ENCODE measurements at regions not wholly inside any gene's neighbourhood (a gene's known extent, or its start where the extent isn't known, plus 50 kb on each side); places are given as distances from the start of the nearest gene placed in this dataset.

DNA sequence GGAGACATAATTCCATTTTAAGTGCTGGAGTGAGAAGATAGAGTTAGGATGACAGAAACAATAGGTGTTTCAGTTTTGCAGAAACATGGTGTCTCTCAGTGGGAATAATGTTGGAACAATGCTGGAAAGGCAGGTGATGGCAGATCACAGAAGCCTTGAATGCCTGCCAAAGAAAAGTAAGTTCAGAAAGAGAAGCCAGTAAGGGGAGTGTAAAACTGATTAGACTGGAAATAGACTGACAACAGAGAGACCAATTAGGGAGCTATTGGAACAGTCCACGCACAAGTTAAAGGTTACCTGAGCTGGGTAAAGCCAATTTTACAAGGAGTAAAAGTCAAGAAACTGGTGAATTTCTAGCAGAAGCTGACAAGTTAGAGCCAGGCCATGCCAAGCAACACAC is 142.9 kb downstream of the TFAP2A start:
- H3K27me3 ChIP-seq (ENCODE audit: insufficient read depth, poor library complexity, severe bottlenecking): no peaks in the 10 kb centered on the region
- H3K4me1 ChIP-seq (ENCODE audit: insufficient read depth, poor library complexity, severe bottlenecking): peaks cover 15% of the 10 kb centered on the region
- no peak overlapping the region for H3K27ac ChIP-seq (ENCODE audit: poor library complexity, severe bottlenecking)
- ATAC-seq (ENCODE audit: low read depth) (no peak), DNase-seq (ENCODE audit: low spot score) (no peak)
- H3K36me3 ChIP-seq (ENCODE audit: low read depth): no peaks in the 10 kb centered on the region
- H3K9me3 ChIP-seq (ENCODE audit: severe bottlenecking): no peaks in the 10 kb centered on the region
- H3K4me3 ChIP-seq (ENCODE audit: severe bottlenecking): no peak overlapping the region
- TF ChIP-seq CTCF (IDR thresholded peaks at IDR 0.05; ENCODE audit: poor library complexity, severe bottlenecking): no peak

DNA sequence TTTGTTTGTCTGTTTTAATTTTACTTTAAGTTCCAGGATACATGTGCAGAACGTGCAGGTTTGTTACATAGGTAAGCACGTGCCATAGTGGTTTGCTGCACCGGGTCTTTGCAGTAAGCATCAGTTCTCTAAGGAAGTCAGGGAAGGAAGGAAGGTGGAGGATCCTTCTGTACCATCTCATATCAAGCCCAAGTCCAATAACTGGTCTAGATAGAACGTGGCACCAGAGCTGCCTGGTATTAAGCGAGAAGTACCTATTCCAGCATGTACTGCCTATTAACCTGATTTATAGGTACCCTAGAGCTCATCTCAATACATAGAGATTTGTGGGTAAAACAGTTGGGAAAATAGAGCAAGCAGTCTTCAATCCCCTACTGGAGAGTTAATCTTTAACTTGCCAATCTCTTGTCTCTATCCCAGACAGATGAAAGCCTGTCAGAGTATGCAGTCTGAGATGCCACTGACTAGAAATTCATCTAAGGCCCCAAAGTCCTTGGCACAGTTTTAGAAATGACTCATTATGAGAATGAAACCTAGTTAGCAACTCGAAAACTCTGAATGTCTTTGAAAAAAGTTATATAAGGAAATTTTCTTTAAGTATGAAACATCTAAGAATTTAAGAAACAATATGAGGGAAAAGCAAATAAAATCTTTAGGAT is 144.9 kb downstream of the TFAP2A start:
- H3K4me1 ChIP-seq (ENCODE audit: insufficient read depth, poor library complexity, severe bottlenecking): peaks cover 7% of the 10 kb centered on the region
- H3K27ac ChIP-seq (ENCODE audit: poor library complexity, severe bottlenecking): no peak overlapping the region
- H3K9me3 ChIP-seq (ENCODE audit: severe bottlenecking): peaks cover 3% of the 10 kb centered on the region
- no peak for DNase-seq (ENCODE audit: low spot score)
- no peak for TF ChIP-seq CTCF (IDR thresholded peaks at IDR 0.05; ENCODE audit: poor library complexity, severe bottlenecking)
- no peak overlapping the region for H3K4me3 ChIP-seq (ENCODE audit: severe bottlenecking)
- peak; percentile 52; the same call in 2 of the 3 replicates for ATAC-seq (ENCODE audit: low read depth)
- no peaks in the 10 kb centered on the region for H3K27me3 ChIP-seq (ENCODE audit: insufficient read depth, poor library complexity, severe bottlenecking)
- no peaks in the 10 kb centered on the region for H3K36me3 ChIP-seq (ENCODE audit: low read depth)

GRCh38 chr6:10268611-10269310 is 146.1 kb downstream of the TFAP2A start:
- Histone ChIP-seq H3K4me3 (ENCODE audit: severe bottlenecking) (no peak overlapping the region), H3K27ac (ENCODE audit: poor library complexity, severe bottlenecking) (no peak overlapping the region), H3K36me3 (ENCODE audit: low read depth) (no peaks in the 10 kb centered on the region)

DNA sequence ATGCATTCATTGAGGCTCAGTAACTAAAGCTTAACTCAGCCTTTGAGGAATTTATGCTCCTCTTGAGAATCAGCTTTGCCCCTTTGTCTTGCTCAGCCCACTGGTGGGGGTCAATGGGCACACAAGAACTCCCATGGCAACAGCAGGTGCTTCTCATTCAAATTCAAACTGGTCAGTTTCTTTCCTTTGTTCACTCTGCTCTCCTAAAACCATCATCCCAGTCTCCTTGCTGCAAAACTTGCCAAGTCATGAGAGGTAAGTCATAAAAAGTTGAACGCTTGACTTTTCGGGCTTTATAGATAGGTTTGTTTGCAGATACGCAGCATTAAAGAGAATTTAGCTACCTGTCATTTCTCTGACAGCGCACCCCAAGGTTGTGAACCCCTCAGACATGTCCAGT is 146.8 kb downstream of the TFAP2A start:
- H3K9me3 ChIP-seq (ENCODE audit: severe bottlenecking): peaks cover 3% of the 10 kb centered on the region
- DNase-seq (ENCODE audit: low spot score) (no peak), ATAC-seq (ENCODE audit: low read depth) (no peak)
- H3K4me1 ChIP-seq (ENCODE audit: insufficient read depth, poor library complexity, severe bottlenecking): peaks cover 7% of the 10 kb centered on the region
- TF ChIP-seq CTCF (IDR thresholded peaks at IDR 0.05; ENCODE audit: poor library complexity, severe bottlenecking): no peak
- H3K27ac ChIP-seq (ENCODE audit: poor library complexity, severe bottlenecking): no peak overlapping the region
- no peak overlapping the region for H3K4me3 ChIP-seq (ENCODE audit: severe bottlenecking)
- no peaks in the 10 kb centered on the region for H3K27me3 ChIP-seq (ENCODE audit: insufficient read depth, poor library complexity, severe bottlenecking)
- no peaks in the 10 kb centered on the region for H3K36me3 ChIP-seq (ENCODE audit: low read depth)

More at GRCh38 chr6:10268611-10269310, 146.1 kb downstream of the TFAP2A start:
- TF ChIP-seq CTCF (IDR thresholded peaks at IDR 0.05; ENCODE audit: poor library complexity, severe bottlenecking): no peak
- peaks cover 3% of the 10 kb centered on the region for H3K9me3 ChIP-seq (ENCODE audit: severe bottlenecking)
- DNase-seq (ENCODE audit: low spot score) (no peak), ATAC-seq (ENCODE audit: low read depth) (no peak)
- peaks cover 7% of the 10 kb centered on the region for H3K4me1 ChIP-seq (ENCODE audit: insufficient read depth, poor library complexity, severe bottlenecking)
- H3K27me3 ChIP-seq (ENCODE audit: insufficient read depth, poor library complexity, severe bottlenecking): no peaks in the 10 kb centered on the region

GRCh38 chr6:10266462-10266861 is 148.4 kb downstream of the TFAP2A start:
- no peak for TF ChIP-seq CTCF (IDR thresholded peaks at IDR 0.05; ENCODE audit: poor library complexity, severe bottlenecking)
- H3K4me1 ChIP-seq (ENCODE audit: insufficient read depth, poor library complexity, severe bottlenecking): peaks cover 3% of the 10 kb centered on the region
- H3K9me3 ChIP-seq (ENCODE audit: severe bottlenecking): peaks cover 3% of the 10 kb centered on the region
- H3K27ac ChIP-seq (ENCODE audit: poor library complexity, severe bottlenecking): no peak overlapping the region
- ATAC-seq (ENCODE audit: low read depth) (no peak), DNase-seq (ENCODE audit: low spot score) (no peak)
- H3K27me3 ChIP-seq (ENCODE audit: insufficient read depth, poor library complexity, severe bottlenecking): no peaks in the 10 kb centered on the region
- no peaks in the 10 kb centered on the region for H3K36me3 ChIP-seq (ENCODE audit: low read depth)
- H3K4me3 ChIP-seq (ENCODE audit: severe bottlenecking): no peak overlapping the region
